GM12878 (cell line): ENCODE measurements at regions not wholly inside any gene's neighbourhood (a gene's known extent, or its start where the extent isn't known, plus 50 kb on each side); places are given as distances from the start of the nearest gene placed in this dataset.

ENCODE experiments used
- ATAC-seq: fragments of 200-7000 bp; cut with Tn5 transposase; 3 replicates; pipeline ENCODE4 v1.9.1; 2020; ENCODE audit warnings: mild to moderate bottlenecking, moderate library complexity
- BruUV-seq: library from RNA; stranded (reverse); fragments of 400-500 nt; replicated peaks from 2 replicates; lab custom pipeline; 2021; lab: Mats Ljungman, UMichigan
- CTCF ChIA-PET: fragments of 300-600 bp; sonication (Branson Sonifier 250); formaldehyde crosslinking; extraction: SDS; loops from one replicate; lab custom pipeline; 2021; ENCODE audit warnings: inconsistent platforms; lab: Yijun Ruan, JAX
- POLR2A ChIA-PET: fragments of 350-600 bp; formaldehyde crosslinking; extraction: SDS; loops from one replicate; lab custom pipeline; 2021; ENCODE audit warnings: inconsistent platforms; lab: Charles Lee
- RAD21 ChIA-PET: fragments of 300-600 bp; sonication (Branson Sonifier 250); formaldehyde crosslinking; loops from one replicate; lab custom pipeline; 2023; ENCODE audit warnings: antibody characterized with exemption; ENCODE audit not compliant: unreplicated experiment; lab: Charles Lee
- SMC1A ChIA-PET: fragments of 300-600 bp; sonication (Branson Sonifier 250); formaldehyde crosslinking; loops from one replicate; lab custom pipeline; 2023; ENCODE audit not compliant: unreplicated experiment, uncharacterized antibody; lab: Charles Lee
- DNase-seq: peaks from one replicate; pipeline ENCODE4 v3.0.0-alpha.2; 2011; ENCODE audit warnings: low read depth, low spot score
- FAIRE-seq: peaks from 3 replicates; lab custom pipeline; 2011; peaks lifted over from hg19 to GRCh38; lab: Jason Lieb, UNC
- H2AFZ ChIP-seq: 2 replicates; pipeline ENCODE4 v1.6.0; 2011; ENCODE audit warnings: low read depth, low read length, control low read depth; ENCODE audit not compliant: control insufficient read depth
- H3K27ac ChIP-seq: 2 replicates; pipeline ENCODE4 v1.5.1; 2011; ENCODE audit warnings: control low read depth; ENCODE audit not compliant: control insufficient read depth, insufficient read depth
- H3K27me3 ChIP-seq, 2 experiments: replicated peaks in 1 of 2; 2 replicates each; pipeline versions ENCODE4 v1.6.0 to v1.6.1; 2011; ENCODE audit warnings: low read length in 1 of 2; ENCODE audit not compliant: control insufficient read depth in 2 of 2, insufficient read depth in 2 of 2
- H3K36me3 ChIP-seq, 2 experiments: 2 replicates each; pipeline ENCODE4 v1.5.1; 2011; ENCODE audit warnings: low read length in 1 of 2; ENCODE audit not compliant: control insufficient read depth in 2 of 2, insufficient read depth in 2 of 2
- H3K4me1 ChIP-seq: 2 replicates; pipeline ENCODE4 v1.6.1; 2011; ENCODE audit warnings: mild to moderate bottlenecking, low read length, moderate library complexity, mixed read lengths; ENCODE audit not compliant: control insufficient read depth, insufficient read depth
- H3K4me2 ChIP-seq: 2 replicates; pipeline ENCODE4 v1.6.0; 2011; ENCODE audit warnings: control low read depth; ENCODE audit not compliant: control insufficient read depth, insufficient read depth
- H3K4me3 ChIP-seq: fragments of 200-600 bp; sonication (generic); 2 replicates; pipeline ENCODE4 v1.5.1; 2016
- H3K79me2 ChIP-seq: 2 replicates; pipeline ENCODE4 v1.6.0; 2011; ENCODE audit warnings: low read length; ENCODE audit not compliant: control insufficient read depth, insufficient read depth
- H3K9ac ChIP-seq: 2 replicates; pipeline ENCODE4 v1.8.0; 2011; ENCODE audit warnings: low read length, control low read depth, mixed read lengths; ENCODE audit not compliant: control insufficient read depth, insufficient read depth
- H3K9me3 ChIP-seq: replicated peaks from 3 replicates; pipeline ENCODE4 v1.5.1; 2011; ENCODE audit warnings: mild to moderate bottlenecking, low read length; ENCODE audit not compliant: control insufficient read depth, insufficient read depth
- H4K20me1 ChIP-seq: 2 replicates; pipeline ENCODE4 v1.6.0; 2011; ENCODE audit not compliant: control insufficient read depth, insufficient read depth
- BHLHE40 ChIP-seq, 2 experiments: fragments of 450-650 bp in 1 of 2; IDR thresholded peaks; 2 replicates each; pipeline ENCODE4 v1.6.1; 2011 to 2017; ENCODE audit warnings: low read depth in 2 of 2, borderline replicate concordance in 1 of 2, improper control_type of control experiment in 1 of 2, low read length in 1 of 2, mild to moderate bottlenecking in 1 of 2
- HCFC1 ChIP-seq: fragments of 150-350 bp; IDR thresholded peaks from 2 replicates; pipeline ENCODE4 v1.6.1; 2014; ENCODE audit warnings: low read length
- HDGF ChIP-seq: fragments of 450-650 bp; IDR thresholded peaks from 2 replicates; pipeline ENCODE4 v1.6.1; 2016; ENCODE audit warnings: antibody characterized with exemption
- RB1 ChIP-seq: fragments of 450-650 bp; formaldehyde crosslinking; IDR thresholded peaks from 2 replicates; pipeline ENCODE4 v1.6.1; 2017; ENCODE audit warnings: mild to moderate bottlenecking, borderline replicate concordance
- SIX5 ChIP-seq: IDR thresholded peaks from 2 replicates; pipeline ENCODE4 v1.6.1; 2011; ENCODE audit warnings: mild to moderate bottlenecking, low read depth, low read length, moderate library complexity; ENCODE audit not compliant: severe bottlenecking
- SPI1 ChIP-seq: IDR thresholded peaks from 2 replicates; pipeline ENCODE4 v1.6.1; 2011; ENCODE audit warnings: low read depth, mild to moderate bottlenecking, low read length, moderate library complexity, borderline replicate concordance; ENCODE audit not compliant: insufficient read depth
- STAT3 ChIP-seq: IDR thresholded peaks from 2 replicates; pipeline ENCODE4 v1.6.1; 2011; ENCODE audit warnings: low read depth, low read length, improper control_type of control experiment
- TARDBP ChIP-seq: IDR thresholded peaks from 2 replicates; pipeline ENCODE4 v1.6.1; 2016; ENCODE audit warnings: borderline replicate concordance
- ZBED1 ChIP-seq: IDR thresholded peaks from 2 replicates; pipeline ENCODE4 v1.6.1; 2016; ENCODE audit warnings: borderline replicate concordance
- ZBTB11 ChIP-seq: fragments of 450-650 bp; formaldehyde crosslinking; IDR thresholded peaks from 2 replicates; pipeline ENCODE4 v1.5.0; 2022; ENCODE audit warnings: mild to moderate bottlenecking, missing genetic modification characterization
- ZBTB33 ChIP-seq: fragments of 450-650 bp; IDR thresholded peaks from 2 replicates; pipeline ENCODE4 v1.6.1; 2017; ENCODE audit warnings: mild to moderate bottlenecking
- ZNF274 ChIP-seq: IDR thresholded peaks from one replicate; pipeline ENCODE4 v1.8.0; 2011; ENCODE audit not compliant: insufficient read length, insufficient read depth
- WGBS: methylation state at CpG from one replicate; pipeline ENCODE4 v1.1.6; 2016; ENCODE audit warnings: low lambda C conversion rate; ENCODE audit not compliant: insufficient replicate concordance, insufficient coverage; ENCODE audit errors: missing lambda C conversion rate; 5-methylcytosine and 5-hydroxymethylcytosine counted together
- in situ Hi-C: fragments of 300-500 bp; cut with MboI; formaldehyde crosslinking; loops from 9 replicates; pipeline ENCODE4 v1.14.3; 2018; ENCODE audit warnings: mixed read lengths
- intact Hi-C: fragments of 100-400 bp; cut with micrococcal nuclease; formaldehyde crosslinking; loops from one replicate; pipeline ENCODE4 v1.14.2; 2022; ENCODE audit not compliant: unreplicated experiment
- TF ChIP-seq, protein P1 (sequence below): IDR thresholded peaks from 2 replicates; pipeline ENCODE4 v1.6.1; 2012; ENCODE audit warnings: low read length, inconsistent platforms

DNA sequence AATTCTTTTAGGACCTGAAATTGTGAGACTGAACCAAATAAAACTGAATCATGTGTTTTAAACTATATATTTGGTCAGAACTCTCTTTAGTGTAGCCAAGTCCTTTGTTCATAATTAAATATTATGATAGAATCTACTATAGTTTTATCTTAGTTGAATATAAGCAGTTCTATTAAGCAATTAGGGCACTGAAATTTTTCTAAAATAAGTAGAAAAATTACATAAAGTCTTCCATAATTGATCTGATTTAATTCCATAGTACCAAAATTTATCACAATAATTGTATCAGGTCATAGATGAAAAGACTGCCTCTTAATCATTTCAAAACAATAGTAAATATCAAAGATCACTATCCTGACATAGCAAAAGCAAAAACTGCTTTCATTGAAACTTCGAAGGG lies 90.1 kb upstream of the BET1 start:
- H3K4me3 ChIP-seq, result no peak overlapping the region
- ChIA-PET POLR2A (no interaction called here), CTCF (interaction anchor here (1.0 to 1.4 kb wide), 4 partner anchors 102 to 191 kb away, joined by 3 to 5 read pairs (median 3); partner anchors contain the start of gene GNG11), RAD21 (no interaction called here), SMC1A (interaction anchor here (0.7 to 1.6 kb wide), 11 partner anchors 8 to 849 kb away, joined by 3 to 8 read pairs (median 3); no protein-coding TSS in a partner anchor)
- no peak overlapping the region for H3K4me2 ChIP-seq
- no peaks in the 10 kb centered on the region for H3K79me2 ChIP-seq
- H3K9ac ChIP-seq, result no peak overlapping the region
- no peak overlapping the region for H2AFZ ChIP-seq
- H3K9me3 ChIP-seq, result no peaks in the 10 kb centered on the region
- no peak for ATAC-seq
- no peaks in the 10 kb centered on the region for H3K4me1 ChIP-seq
- H4K20me1 ChIP-seq, result no peaks in the 10 kb centered on the region
- H3K27me3 ChIP-seq, result no peaks in the 10 kb centered on the region; a peak in 2 of 4 replicates
- no peak for TF ChIP-seq HCFC1
- TF ChIP-seq RB1, result no peak
- no peak for TF ChIP-seq ZBED1
- TF ChIP-seq TARDBP, result no peak
- TF ChIP-seq STAT3, result no peak
- TF ChIP-seq BHLHE40 (IDR thresholded peaks at IDR 0.05; ENCODE audit: borderline replicate concordance in 1 of 2, low read depth in 2 of 2, low read length in 1 of 2), result no peak
- TF ChIP-seq ZNF274, result no peak
- no peak for TF ChIP-seq SPI1
- no peak for TF ChIP-seq ZBTB11 (CRISPR knock-in tag)
- TF ChIP-seq ZBTB33, result no peak
- TF ChIP-seq HDGF, result no peak
- no peak for TF ChIP-seq SIX5
- TF ChIP-seq, protein P1, sequence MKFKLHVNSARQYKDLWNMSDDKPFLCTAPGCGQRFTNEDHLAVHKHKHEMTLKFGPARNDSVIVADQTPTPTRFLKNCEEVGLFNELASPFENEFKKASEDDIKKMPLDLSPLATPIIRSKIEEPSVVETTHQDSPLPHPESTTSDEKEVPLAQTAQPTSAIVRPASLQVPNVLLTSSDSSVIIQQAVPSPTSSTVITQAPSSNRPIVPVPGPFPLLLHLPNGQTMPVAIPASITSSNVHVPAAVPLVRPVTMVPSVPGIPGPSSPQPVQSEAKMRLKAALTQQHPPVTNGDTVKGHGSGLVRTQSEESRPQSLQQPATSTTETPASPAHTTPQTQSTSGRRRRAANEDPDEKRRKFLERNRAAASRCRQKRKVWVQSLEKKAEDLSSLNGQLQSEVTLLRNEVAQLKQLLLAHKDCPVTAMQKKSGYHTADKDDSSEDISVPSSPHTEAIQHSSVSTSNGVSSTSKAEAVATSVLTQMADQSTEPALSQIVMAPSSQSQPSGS, result no peak
- in situ Hi-C loops, result no loop called here
- no peak for DNase-seq
- intact Hi-C loops, result loop anchor here (10.0 kb wide), 1 partner anchor 379 kb away; no protein-coding TSS in a partner anchor
- H3K36me3 ChIP-seq, result no peaks in the 10 kb centered on the region
- FAIRE-seq, result no peak
- BruUV-seq, result no TSS peak
- WGBS, result 47% methylated on average over 1 of the region's 1 CpG
- no peak overlapping the region for H3K27ac ChIP-seq
